ENCODE measurements at regions not wholly inside any gene's neighbourhood (a gene's known extent, or its start where the extent isn't known, plus 50 kb on each side); places are given as distances from the start of the nearest gene placed in this dataset.

GRCh38 chr11:80990885-80991284 lies 1550.1 kb upstream of the TENM4 start:
- no peak for TF ChIP-seq SUZ12 (IDR thresholded peaks at IDR 0.05; ENCODE audit: extremely low read depth, insufficient read depth, insufficient read length)
- TF ChIP-seq YY1 (IDR thresholded peaks at IDR 0.05; ENCODE audit: insufficient read depth, insufficient read length) = no peak
- TF ChIP-seq ZNF274 (IDR thresholded peaks at IDR 0.05; ENCODE audit: low read depth, low read length) = no peak
